Right kidney (tissue), 1 donor: ENCODE measurements at regions not wholly inside any gene's neighbourhood (a gene's known extent, or its start where the extent isn't known, plus 50 kb on each side); places are given as distances from the start of the nearest gene placed in this dataset.
"Not testable (repeated sequence)": the region's sequence is repeated elsewhere in the genome, so short reads cannot be mapped to it uniquely, and the experiment has no call there.

Experiments used
- DNase-seq: peaks from one replicate; pipeline ENCODE4 v3.0.0-alpha.2; 2016

- no peak for DNase-seq
Measured at GRCh38 chr9:115404311-115404710, 286.4 kb upstream of the TNC start.

- no peak for DNase-seq
Measured at GRCh38 chr9:115411516-115411915, 293.6 kb upstream of the TNC start.

- DNase-seq = no peak
Measured at GRCh38 chr9:115411993-115412452, 294.1 kb upstream of the TNC start.

- DNase-seq = no peak
Measured at GRCh38 chr9:115412656-115413055, 294.7 kb upstream of the TNC start.

- no peak for DNase-seq
Measured at GRCh38 chr9:115413304-115413703, 295.3 kb upstream of the TNC start.

- DNase-seq = no peak
Measured at GRCh38 chr9:115413766-115414382, 295.9 kb upstream of the TNC start.

GRCh38 chr9:115414561-115414960, 296.6 kb upstream of the TNC start:
- no peak for DNase-seq

GRCh38 chr9:115415450-115415849, 297.5 kb upstream of the TNC start:
- DNase-seq = no peak

- no peak for DNase-seq
Measured at GRCh38 chr9:115416299-115416698, 298.3 kb upstream of the TNC start.

- not testable (repeated sequence) for DNase-seq
Measured at GRCh38 chr9:115418181-115418580, 300.2 kb upstream of the TNC start.

GRCh38 chr9:115422932-115423440, 305.0 kb upstream of the TNC start:
- DNase-seq = no peak

- DNase-seq = no peak
Measured at GRCh38 chr9:115423646-115424045, 305.7 kb upstream of the TNC start.

GRCh38 chr9:115425601-115426000, 307.6 kb upstream of the TNC start:
- no peak for DNase-seq

GRCh38 chr9:115437418-115437817, 319.5 kb upstream of the TNC start:
- peak; percentile 17 for DNase-seq

- peak; percentile 16 for DNase-seq
Measured at GRCh38 chr9:115439641-115440040, 321.7 kb upstream of the TNC start.

- DNase-seq = no peak
Measured at GRCh38 chr9:115442054-115442453, 324.1 kb upstream of the TNC start.

GRCh38 chr9:115443890-115444289, 325.9 kb upstream of the TNC start:
- DNase-seq = no peak

- DNase-seq = no peak
Measured at GRCh38 chr9:115444959-115445358, 327.0 kb upstream of the TNC start.

GRCh38 chr9:115445655-115446054, 327.7 kb upstream of the TNC start:
- no peak for DNase-seq

- no peak for DNase-seq
Measured at GRCh38 chr9:115456515-115456914, 338.6 kb upstream of the TNC start.

- no peak for DNase-seq
Measured at GRCh38 chr9:115461280-115461679, 343.3 kb upstream of the TNC start.

- DNase-seq = no peak
Measured at GRCh38 chr9:115462623-115463022, 344.7 kb upstream of the TNC start.

- no peak for DNase-seq
Measured at GRCh38 chr9:115466756-115467155, 348.8 kb upstream of the TNC start.

GRCh38 chr9:115469841-115470240, 351.9 kb upstream of the TNC start:
- DNase-seq = no peak

GRCh38 chr9:115473032-115473431, 355.1 kb upstream of the TNC start:
- not testable (repeated sequence) for DNase-seq
